Epithelial cell of esophagus (primary cell): ENCODE measurements at regions not wholly inside any gene's neighbourhood (a gene's known extent, or its start where the extent isn't known, plus 50 kb on each side); places are given as distances from the start of the nearest gene placed in this dataset.

Source experiments
- DNase-seq: peaks from one replicate; pipeline ENCODE4 v3.0.0; 2010; ENCODE audit warnings: low read depth
- H3K4me3 ChIP-seq: 2 replicates; pipeline ENCODE4 v1.5.1; 2011; ENCODE audit warnings: mild to moderate bottlenecking, low read length, control low read depth
- TF ChIP-seq, protein P1 (sequence below): IDR thresholded peaks from 2 replicates; pipeline ENCODE4 v1.5.1; 2011; ENCODE audit warnings: low read depth, mild to moderate bottlenecking, low read length, control low read depth, inconsistent platforms; ENCODE audit not compliant: insufficient read depth; ENCODE audit errors: missing control alignments

DNA sequence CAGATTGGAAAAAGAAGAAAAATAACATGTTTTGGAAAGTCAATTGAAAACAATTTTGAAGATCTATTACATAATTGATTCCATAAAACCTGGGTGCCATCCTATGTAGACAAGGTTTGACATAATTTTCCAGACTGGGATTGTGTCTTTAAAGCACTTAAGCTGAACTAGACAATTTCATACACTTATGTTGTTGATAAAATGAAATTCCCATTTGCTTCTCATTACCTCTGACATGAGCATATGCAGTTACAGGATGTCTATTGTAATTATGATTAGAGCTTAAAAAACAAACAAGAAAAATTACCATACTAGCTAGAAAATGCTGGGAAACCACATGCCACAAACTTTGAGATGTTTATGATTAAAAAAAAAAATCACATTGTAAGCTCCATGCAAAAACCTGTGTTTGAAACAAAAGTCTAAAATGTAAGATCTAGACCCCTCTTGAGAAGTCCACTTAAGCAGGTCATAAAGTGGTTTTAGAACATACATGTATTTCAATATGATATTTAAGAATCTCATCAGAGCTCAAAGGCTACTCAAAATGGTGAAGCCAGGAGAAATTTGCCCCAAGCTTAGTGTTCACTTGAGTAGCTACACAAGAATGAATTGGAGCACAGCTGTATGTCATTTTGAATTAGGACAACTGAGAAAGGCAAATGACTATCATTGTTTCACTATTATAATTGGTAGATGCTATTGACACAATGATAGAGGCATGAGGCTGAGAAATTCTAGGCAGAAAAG, 181.1 kb upstream of the PABPC4L start:
- TF ChIP-seq, protein P1, sequence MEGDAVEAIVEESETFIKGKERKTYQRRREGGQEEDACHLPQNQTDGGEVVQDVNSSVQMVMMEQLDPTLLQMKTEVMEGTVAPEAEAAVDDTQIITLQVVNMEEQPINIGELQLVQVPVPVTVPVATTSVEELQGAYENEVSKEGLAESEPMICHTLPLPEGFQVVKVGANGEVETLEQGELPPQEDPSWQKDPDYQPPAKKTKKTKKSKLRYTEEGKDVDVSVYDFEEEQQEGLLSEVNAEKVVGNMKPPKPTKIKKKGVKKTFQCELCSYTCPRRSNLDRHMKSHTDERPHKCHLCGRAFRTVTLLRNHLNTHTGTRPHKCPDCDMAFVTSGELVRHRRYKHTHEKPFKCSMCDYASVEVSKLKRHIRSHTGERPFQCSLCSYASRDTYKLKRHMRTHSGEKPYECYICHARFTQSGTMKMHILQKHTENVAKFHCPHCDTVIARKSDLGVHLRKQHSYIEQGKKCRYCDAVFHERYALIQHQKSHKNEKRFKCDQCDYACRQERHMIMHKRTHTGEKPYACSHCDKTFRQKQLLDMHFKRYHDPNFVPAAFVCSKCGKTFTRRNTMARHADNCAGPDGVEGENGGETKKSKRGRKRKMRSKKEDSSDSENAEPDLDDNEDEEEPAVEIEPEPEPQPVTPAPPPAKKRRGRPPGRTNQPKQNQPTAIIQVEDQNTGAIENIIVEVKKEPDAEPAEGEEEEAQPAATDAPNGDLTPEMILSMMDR: no peak
- H3K4me3 ChIP-seq: no peak overlapping the region

DNA sequence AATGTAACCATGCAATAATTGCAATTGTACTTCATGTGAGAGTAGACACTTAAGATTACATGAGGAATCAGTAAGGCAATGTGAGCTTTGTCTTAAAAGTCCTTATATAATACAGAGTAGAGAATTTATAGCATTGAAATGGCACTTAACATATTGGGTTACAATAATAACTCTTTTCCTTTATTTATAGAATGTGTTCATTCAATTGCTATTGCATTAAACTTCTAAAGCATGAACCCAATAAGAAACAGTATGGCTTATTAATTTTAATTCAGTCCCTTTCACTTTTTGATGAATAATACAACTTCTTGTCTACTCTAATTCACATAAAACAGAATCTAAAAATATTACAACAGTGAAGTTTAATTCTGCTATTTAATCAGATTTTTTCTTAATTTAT, 174.2 kb upstream of the PABPC4L start:
- TF ChIP-seq, protein P1: no peak
- no peak for DNase-seq
- no peak overlapping the region for H3K4me3 ChIP-seq

More for the DNA sequence above, 181.1 kb upstream of the PABPC4L start:
- no peak for DNase-seq

DNA sequence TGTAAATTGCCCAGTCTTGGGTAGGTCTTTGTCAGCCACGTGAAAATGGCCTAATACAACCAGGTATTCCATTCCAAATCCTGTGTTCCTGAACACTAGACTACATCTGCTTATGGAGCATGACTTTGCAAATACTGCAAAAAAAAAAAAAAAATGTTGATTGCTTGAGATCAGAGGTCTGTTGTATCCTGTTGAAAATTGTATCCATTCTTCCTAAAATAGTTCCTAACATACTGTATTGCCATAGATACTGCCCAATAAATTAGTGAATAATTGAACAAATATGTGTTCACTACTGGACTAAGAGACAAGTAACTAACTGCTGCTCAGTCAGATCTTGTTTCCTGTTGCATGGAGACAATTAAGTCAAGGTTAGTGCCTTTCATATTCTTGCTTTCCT, 164.3 kb upstream of the PABPC4L start:
- DNase-seq: peak; percentile 2
- TF ChIP-seq, protein P1: no peak
- no peak overlapping the region for H3K4me3 ChIP-seq

DNA sequence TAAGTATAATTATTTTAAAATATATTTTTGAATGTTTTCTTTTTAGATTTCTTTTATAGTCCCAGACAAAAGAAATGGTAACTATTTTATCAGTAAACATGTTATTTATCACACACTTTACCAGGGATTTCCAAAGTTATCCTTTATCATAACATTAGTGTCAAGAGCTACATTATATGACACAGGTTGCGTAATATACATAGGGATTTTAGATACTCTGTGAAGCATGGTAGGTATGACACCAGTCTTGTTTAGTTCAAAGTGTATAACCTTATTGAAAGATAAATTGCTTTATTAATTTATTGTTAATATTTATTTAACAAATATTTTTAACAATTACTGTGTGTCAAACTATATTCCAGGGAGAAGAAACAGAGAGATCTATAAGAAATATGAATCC, 163.3 kb upstream of the PABPC4L start:
- DNase-seq: no peak
- TF ChIP-seq, protein P1: no peak
- no peak overlapping the region for H3K4me3 ChIP-seq

DNA sequence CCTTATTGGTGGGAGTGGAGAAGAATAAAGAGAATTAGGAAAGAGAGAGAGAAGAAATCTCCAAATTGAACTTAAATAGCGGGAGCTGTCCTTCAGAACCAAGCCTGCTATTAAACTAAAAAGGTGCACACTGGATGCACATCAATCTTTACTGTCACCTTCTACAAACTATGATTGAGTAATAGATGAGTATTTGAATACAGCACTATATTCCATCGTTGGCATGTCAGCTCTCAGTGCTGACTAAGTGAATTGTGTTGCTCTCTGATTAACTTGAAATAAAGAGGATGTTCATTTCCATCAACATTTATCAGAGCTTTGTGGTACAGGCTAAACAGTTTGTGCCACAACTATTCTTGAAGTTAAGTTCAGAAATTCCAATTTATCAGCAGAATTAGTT, 143.7 kb upstream of the PABPC4L start:
- TF ChIP-seq, protein P1: no peak
- H3K4me3 ChIP-seq: no peak overlapping the region
- DNase-seq: peak; percentile 13

DNA sequence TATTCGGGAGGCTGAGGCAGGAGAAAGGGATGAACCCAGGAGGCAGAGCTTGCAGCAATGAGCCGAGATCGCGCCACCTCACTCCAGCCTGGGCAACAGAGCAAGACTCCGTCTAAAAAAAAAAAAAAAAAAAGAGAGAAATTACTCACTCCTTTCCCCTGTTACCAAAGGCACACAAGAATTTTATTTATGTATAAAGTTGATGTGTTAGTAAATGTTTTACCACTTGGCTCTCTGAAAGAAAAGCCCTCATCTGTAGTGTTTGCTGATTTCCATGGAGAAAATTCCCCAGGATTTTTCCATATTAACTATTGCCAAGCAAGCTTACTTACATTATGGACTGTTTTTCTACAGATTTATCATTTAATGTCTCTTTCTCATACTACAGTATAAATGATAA, 142.1 kb upstream of the PABPC4L start:
- DNase-seq: no peak
- TF ChIP-seq, protein P1: no peak
- no peak overlapping the region for H3K4me3 ChIP-seq

DNA sequence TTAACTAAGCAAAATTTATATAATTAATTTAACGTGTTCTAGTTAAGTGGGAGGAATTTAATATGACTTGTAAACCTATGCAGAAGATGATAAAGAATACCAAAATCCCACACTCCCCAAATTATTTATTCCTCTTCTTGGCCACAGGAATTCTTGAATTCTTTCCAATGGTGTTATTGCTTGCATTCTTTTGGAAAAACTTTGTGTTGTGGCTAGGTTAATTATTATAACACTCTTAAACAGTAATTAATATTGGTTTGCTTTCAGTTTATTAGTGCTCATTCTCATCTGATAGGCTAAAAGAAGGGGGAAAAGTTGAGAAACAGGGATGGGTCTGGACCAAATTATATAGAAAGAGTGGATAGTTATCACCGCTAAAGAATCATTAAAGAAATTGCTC, 141.5 kb upstream of the PABPC4L start:
- H3K4me3 ChIP-seq: no peak overlapping the region
- DNase-seq: no peak

More for the DNA sequence above, 141.5 kb upstream of the PABPC4L start:
- TF ChIP-seq, protein P1: no peak
